ENCODE measurements at regions not wholly inside any gene's neighbourhood (a gene's known extent, or its start where the extent isn't known, plus 50 kb on each side); places are given as distances from the start of the nearest gene placed in this dataset.

- ATAC-seq (no peak), DNase-seq (ENCODE audit: missing footprints) (no peak)
Measured at GRCh38 chr14:51145246-51145645, 50.3 kb upstream of the TRIM9 start.

GRCh38 chr14:51147183-51147582, 52.3 kb upstream of the TRIM9 start:
- ATAC-seq = no peak
- intact Hi-C loops (cut with DNase I) = no loop called here

More at GRCh38 chr14:51145246-51145645, 50.3 kb upstream of the TRIM9 start:
- intact Hi-C loops (cut with DNase I) = no loop called here

GRCh38 chr14:51155326-51155725, 60.4 kb upstream of the TRIM9 start:
- intact Hi-C loops (cut with DNase I) = no loop called here
- ATAC-seq = no peak
- no peak for DNase-seq (ENCODE audit: missing footprints)

More at GRCh38 chr14:51147183-51147582, 52.3 kb upstream of the TRIM9 start:
- DNase-seq (ENCODE audit: missing footprints) = no peak

- DNase-seq (ENCODE audit: missing footprints) (no peak), ATAC-seq (no peak)
- intact Hi-C loops (cut with DNase I) = no loop called here
Measured at GRCh38 chr14:51157012-51157411, 62.1 kb upstream of the TRIM9 start.

GRCh38 chr14:51160871-51161270, 66.0 kb upstream of the TRIM9 start:
- intact Hi-C loops (cut with DNase I) = no loop called here
- no peak for ATAC-seq
- DNase-seq (ENCODE audit: missing footprints) = no peak

GRCh38 chr14:51165415-51165814, 70.5 kb upstream of the TRIM9 start:
- no peak for ATAC-seq
- intact Hi-C loops (cut with DNase I) = no loop called here

GRCh38 chr14:51167587-51168214, 72.3 kb upstream of the TMX1 start:
- peak; percentile 57 for ATAC-seq
- intact Hi-C loops (cut with DNase I) = no loop called here
- DNase-seq (ENCODE audit: missing footprints) = no peak

More at GRCh38 chr14:51165415-51165814, 70.5 kb upstream of the TRIM9 start:
- DNase-seq (ENCODE audit: missing footprints) = no peak

- DNase-seq (ENCODE audit: missing footprints) = no peak
- intact Hi-C loops (cut with DNase I) = no loop called here
- ATAC-seq = no peak
Measured at GRCh38 chr14:51168215-51168613, 71.8 kb upstream of the TMX1 start.

- intact Hi-C loops (cut with DNase I) = no loop called here
Measured at GRCh38 chr14:51173863-51174262, 66.2 kb upstream of the TMX1 start.

GRCh38 chr14:51176839-51177238, 63.2 kb upstream of the TMX1 start:
- intact Hi-C loops (cut with DNase I) = no loop called here
- DNase-seq (ENCODE audit: missing footprints) (no peak), ATAC-seq (no peak)

More at GRCh38 chr14:51173863-51174262, 66.2 kb upstream of the TMX1 start:
- no peak for DNase-seq (ENCODE audit: missing footprints)
- ATAC-seq = no peak

- ATAC-seq (no peak), DNase-seq (ENCODE audit: missing footprints) (no peak)
- intact Hi-C loops (cut with DNase I) = no loop called here
Measured at GRCh38 chr14:51180577-51180976, 59.5 kb upstream of the TMX1 start.

- intact Hi-C loops (cut with DNase I) = no loop called here
- DNase-seq (ENCODE audit: missing footprints) (no peak), ATAC-seq (no peak)
Measured at GRCh38 chr14:51182131-51182565, 57.9 kb upstream of the TMX1 start.

GRCh38 chr14:51185180-51185579, 54.9 kb upstream of the TMX1 start:
- DNase-seq (ENCODE audit: missing footprints) (no peak), ATAC-seq (no peak)
- intact Hi-C loops (cut with DNase I) = no loop called here

- no peak for ATAC-seq
- intact Hi-C loops (cut with DNase I) = no loop called here
- no peak for DNase-seq (ENCODE audit: missing footprints)
Measured at GRCh38 chr14:51185754-51186153, 54.3 kb upstream of the TMX1 start.

GRCh38 chr14:51188566-51189185, 51.4 kb upstream of the TMX1 start:
- ATAC-seq (peak; percentile 46), DNase-seq (ENCODE audit: missing footprints) (no peak)
- intact Hi-C loops (cut with DNase I) = no loop called here

GRCh38 chr14:51189600-51190376, 50.3 kb upstream of the TMX1 start:
- ATAC-seq (no peak), DNase-seq (ENCODE audit: missing footprints) (no peak)
- intact Hi-C loops (cut with DNase I) = no loop called here
